ENCODE measurements at regions not wholly inside any gene's neighbourhood (a gene's known extent, or its start where the extent isn't known, plus 50 kb on each side); places are given as distances from the start of the nearest gene placed in this dataset.

DNA sequence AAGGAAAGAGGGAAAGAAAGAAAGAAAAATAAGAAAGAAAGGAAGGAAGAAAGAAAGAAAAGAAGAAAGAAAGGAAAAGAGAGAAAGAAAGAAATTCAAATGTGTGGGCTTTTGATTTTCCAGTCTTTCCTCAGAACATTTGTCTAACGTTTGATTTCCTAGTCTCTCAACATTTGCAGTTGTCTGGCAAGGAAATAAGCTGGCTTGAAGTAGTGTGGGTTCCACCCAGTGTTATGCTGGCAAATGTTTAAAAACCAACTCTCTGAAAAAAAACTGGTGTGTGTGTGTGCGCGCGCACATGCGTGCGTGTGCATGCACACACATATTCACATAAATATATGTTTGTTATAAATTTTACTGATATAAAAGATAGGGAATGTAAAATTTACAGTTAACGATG, 54.6 kb upstream of the C3orf49 start:
- Mint-ChIP-seq H3K4me3 (ENCODE audit: unreplicated experiment) (no peak overlapping the region), H3K36me3 (ENCODE audit: low read depth, unreplicated experiment) (no peaks in the 10 kb centered on the region), H3K27ac (ENCODE audit: unreplicated experiment) (no peak overlapping the region), H3K9me3 (ENCODE audit: unreplicated experiment) (no peaks in the 10 kb centered on the region), H3K27me3 (ENCODE audit: low read depth, unreplicated experiment) (no peaks in the 10 kb centered on the region), H3K4me1 (ENCODE audit: low read depth, unreplicated experiment) (peaks cover 17% of the 10 kb centered on the region)
- FAIRE-seq (no peak), DNase-seq (ENCODE audit: low read depth) (no peak)
- no peak overlapping the region for H3K27ac ChIP-seq (ENCODE audit: low read depth, low read length)
- H3K9ac ChIP-seq (ENCODE audit: low read length) = no peak overlapping the region
- no peaks in the 10 kb centered on the region for H4K20me1 ChIP-seq (ENCODE audit: insufficient read depth, low read length)
- H2AFZ ChIP-seq (ENCODE audit: low read depth, low read length) = no peak overlapping the region
- no peak overlapping the region for H3K4me2 ChIP-seq (ENCODE audit: low read length)
- no peaks in the 10 kb centered on the region for H3K27me3 ChIP-seq (ENCODE audit: insufficient read depth, low read length)
- H3K9me3 ChIP-seq (ENCODE audit: insufficient read depth, low read depth, low read length) = no peaks in the 10 kb centered on the region
- H3K79me2 ChIP-seq (ENCODE audit: insufficient read depth, low read length) = no peaks in the 10 kb centered on the region
- H3K36me3 ChIP-seq (ENCODE audit: insufficient read depth, low read length) = no peaks in the 10 kb centered on the region
- H3K4me3 ChIP-seq (ENCODE audit: insufficient read depth, low read depth, low read length) = no peak overlapping the region
- TF ChIP-seq, protein P1, sequence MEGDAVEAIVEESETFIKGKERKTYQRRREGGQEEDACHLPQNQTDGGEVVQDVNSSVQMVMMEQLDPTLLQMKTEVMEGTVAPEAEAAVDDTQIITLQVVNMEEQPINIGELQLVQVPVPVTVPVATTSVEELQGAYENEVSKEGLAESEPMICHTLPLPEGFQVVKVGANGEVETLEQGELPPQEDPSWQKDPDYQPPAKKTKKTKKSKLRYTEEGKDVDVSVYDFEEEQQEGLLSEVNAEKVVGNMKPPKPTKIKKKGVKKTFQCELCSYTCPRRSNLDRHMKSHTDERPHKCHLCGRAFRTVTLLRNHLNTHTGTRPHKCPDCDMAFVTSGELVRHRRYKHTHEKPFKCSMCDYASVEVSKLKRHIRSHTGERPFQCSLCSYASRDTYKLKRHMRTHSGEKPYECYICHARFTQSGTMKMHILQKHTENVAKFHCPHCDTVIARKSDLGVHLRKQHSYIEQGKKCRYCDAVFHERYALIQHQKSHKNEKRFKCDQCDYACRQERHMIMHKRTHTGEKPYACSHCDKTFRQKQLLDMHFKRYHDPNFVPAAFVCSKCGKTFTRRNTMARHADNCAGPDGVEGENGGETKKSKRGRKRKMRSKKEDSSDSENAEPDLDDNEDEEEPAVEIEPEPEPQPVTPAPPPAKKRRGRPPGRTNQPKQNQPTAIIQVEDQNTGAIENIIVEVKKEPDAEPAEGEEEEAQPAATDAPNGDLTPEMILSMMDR (IDR thresholded peaks at IDR 0.05; ENCODE audit: insufficient read depth, low read depth, low read length) = no peak
- TF ChIP-seq EZH2 (IDR thresholded peaks at IDR 0.05; ENCODE audit: insufficient read depth, low read length) = no peak
- peaks cover 4% of the 10 kb centered on the region for H3K4me1 ChIP-seq (ENCODE audit: insufficient read depth, low read length)

DNA sequence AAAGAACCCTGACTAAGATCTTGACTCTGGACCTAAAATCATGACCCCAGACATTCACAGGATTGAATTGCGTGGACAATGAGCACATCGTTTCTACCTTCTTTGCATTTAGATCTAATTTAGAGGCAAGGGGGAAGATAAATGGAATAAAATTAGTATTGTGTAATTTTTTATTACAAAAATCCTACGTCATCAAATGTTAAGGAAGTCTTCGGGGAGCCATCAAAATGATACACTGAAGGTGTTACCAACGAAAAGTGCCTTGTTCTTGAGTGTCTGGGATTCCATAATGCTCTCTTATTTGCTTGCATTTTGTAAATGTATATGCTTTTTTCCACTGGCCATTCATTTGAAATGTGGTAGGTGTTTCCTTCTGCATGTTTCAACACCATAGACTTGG, 52.8 kb upstream of the C3orf49 start:
- DNase-seq (ENCODE audit: low read depth) (no peak), FAIRE-seq (no peak)
- Mint-ChIP-seq H3K9me3 (ENCODE audit: unreplicated experiment) (no peaks in the 10 kb centered on the region), H3K27ac (ENCODE audit: unreplicated experiment) (no peak overlapping the region), H3K4me3 (ENCODE audit: unreplicated experiment) (no peak overlapping the region), H3K27me3 (ENCODE audit: low read depth, unreplicated experiment) (no peaks in the 10 kb centered on the region), H3K4me1 (ENCODE audit: low read depth, unreplicated experiment) (peaks cover 17% of the 10 kb centered on the region), H3K36me3 (ENCODE audit: low read depth, unreplicated experiment) (no peaks in the 10 kb centered on the region)
- Histone ChIP-seq H3K27me3 (ENCODE audit: insufficient read depth, low read length) (no peaks in the 10 kb centered on the region), H2AFZ (ENCODE audit: low read depth, low read length) (no peak overlapping the region), H3K4me2 (ENCODE audit: low read length) (no peak overlapping the region), H3K79me2 (ENCODE audit: insufficient read depth, low read length) (no peaks in the 10 kb centered on the region), H3K4me3 (ENCODE audit: insufficient read depth, low read depth, low read length) (no peak overlapping the region), H3K27ac (ENCODE audit: low read depth, low read length) (no peak overlapping the region), H3K9ac (ENCODE audit: low read length) (no peak overlapping the region), H4K20me1 (ENCODE audit: insufficient read depth, low read length) (no peaks in the 10 kb centered on the region), H3K4me1 (ENCODE audit: insufficient read depth, low read length) (peaks cover 4% of the 10 kb centered on the region), H3K36me3 (ENCODE audit: insufficient read depth, low read length) (no peaks in the 10 kb centered on the region), H3K9me3 (ENCODE audit: insufficient read depth, low read depth, low read length) (no peaks in the 10 kb centered on the region)
- TF ChIP-seq, protein P1 (IDR thresholded peaks at IDR 0.05; ENCODE audit: insufficient read depth, low read depth, low read length) = no peak
- TF ChIP-seq EZH2 (IDR thresholded peaks at IDR 0.05; ENCODE audit: insufficient read depth, low read length) = no peak

DNA sequence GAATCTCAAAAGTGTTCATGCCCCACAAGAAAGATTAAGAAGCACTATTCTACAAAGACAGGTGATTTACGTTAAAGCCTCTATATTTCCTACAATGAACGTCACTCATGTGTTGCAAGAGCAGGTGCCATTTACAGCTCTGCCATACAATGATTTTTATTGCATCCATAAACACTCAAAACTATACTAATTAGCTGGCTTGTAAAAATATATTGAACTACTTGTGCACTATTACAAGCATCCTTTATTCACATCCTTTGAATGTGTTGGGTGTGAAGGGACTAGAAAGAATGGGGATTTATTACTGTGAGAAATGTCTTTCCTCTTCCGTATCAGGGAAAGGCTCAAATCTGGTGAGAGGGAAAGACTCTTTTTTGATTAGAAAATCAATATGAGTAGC, 50.7 kb upstream of the C3orf49 start:
- Histone ChIP-seq H3K4me2 (ENCODE audit: low read length) (no peak overlapping the region), H3K9me3 (ENCODE audit: insufficient read depth, low read depth, low read length) (no peaks in the 10 kb centered on the region), H3K79me2 (ENCODE audit: insufficient read depth, low read length) (no peaks in the 10 kb centered on the region), H3K36me3 (ENCODE audit: insufficient read depth, low read length) (no peaks in the 10 kb centered on the region), H3K9ac (ENCODE audit: low read length) (no peak overlapping the region), H3K4me1 (ENCODE audit: insufficient read depth, low read length) (no peaks in the 10 kb centered on the region), H3K27ac (ENCODE audit: low read depth, low read length) (no peak overlapping the region), H3K4me3 (ENCODE audit: insufficient read depth, low read depth, low read length) (no peak overlapping the region), H4K20me1 (ENCODE audit: insufficient read depth, low read length) (no peaks in the 10 kb centered on the region), H3K27me3 (ENCODE audit: insufficient read depth, low read length) (no peaks in the 10 kb centered on the region), H2AFZ (ENCODE audit: low read depth, low read length) (no peak overlapping the region)
- Mint-ChIP-seq H3K27me3 (ENCODE audit: low read depth, unreplicated experiment) (no peaks in the 10 kb centered on the region), H3K27ac (ENCODE audit: unreplicated experiment) (no peak overlapping the region), H3K36me3 (ENCODE audit: low read depth, unreplicated experiment) (no peaks in the 10 kb centered on the region), H3K4me1 (ENCODE audit: low read depth, unreplicated experiment) (no peaks in the 10 kb centered on the region), H3K4me3 (ENCODE audit: unreplicated experiment) (no peak overlapping the region), H3K9me3 (ENCODE audit: unreplicated experiment) (no peaks in the 10 kb centered on the region)
- DNase-seq (ENCODE audit: low read depth) (no peak), FAIRE-seq (no peak)
- TF ChIP-seq EZH2 (IDR thresholded peaks at IDR 0.05; ENCODE audit: insufficient read depth, low read length) = no peak
- TF ChIP-seq, protein P1 (IDR thresholded peaks at IDR 0.05; ENCODE audit: insufficient read depth, low read depth, low read length) = no peak
